Nephron progenitor cell (in vitro differentiated cells): ENCODE measurements at regions not wholly inside any gene's neighbourhood (a gene's known extent, or its start where the extent isn't known, plus 50 kb on each side); places are given as distances from the start of the nearest gene placed in this dataset.
"Not testable (repeated sequence)": the region's sequence is repeated elsewhere in the genome, so short reads cannot be mapped to it uniquely, and the experiment has no call there.

Experiments
- DNase-seq: peaks from one replicate; pipeline ENCODE4 v3.0.0; 2021
- H3K27ac Mint-ChIP-seq: 2 replicates; pipeline ENCODE4 v1.8.0; 2021; ENCODE audit warnings: mild to moderate bottlenecking, moderate library complexity, mixed read lengths
- H3K27me3 Mint-ChIP-seq: 2 replicates; pipeline ENCODE4 v1.8.0; 2021; ENCODE audit warnings: mild to moderate bottlenecking, low read depth, mixed read lengths; ENCODE audit not compliant: poor library complexity
- H3K36me3 Mint-ChIP-seq: 2 replicates; pipeline ENCODE4 v1.8.0; 2021; ENCODE audit warnings: low read depth, mixed read lengths
- H3K4me1 Mint-ChIP-seq: 2 replicates; pipeline ENCODE4 v1.8.0; 2021; ENCODE audit warnings: mixed read lengths
- H3K4me3 Mint-ChIP-seq: 2 replicates; pipeline ENCODE4 v1.8.0; 2021; ENCODE audit warnings: mild to moderate bottlenecking, moderate library complexity, mixed read lengths
- H3K9me3 Mint-ChIP-seq: 2 replicates; pipeline ENCODE4 v1.8.0; 2021; ENCODE audit warnings: mild to moderate bottlenecking, moderate library complexity, mixed read lengths
- TF ChIP-seq, protein P1 (sequence below): fragments of 200-600 bp; sonication (generic); IDR thresholded peaks from 2 replicates; pipeline ENCODE4 v1.5.0; 2021; ENCODE audit warnings: antibody characterized with exemption

DNA sequence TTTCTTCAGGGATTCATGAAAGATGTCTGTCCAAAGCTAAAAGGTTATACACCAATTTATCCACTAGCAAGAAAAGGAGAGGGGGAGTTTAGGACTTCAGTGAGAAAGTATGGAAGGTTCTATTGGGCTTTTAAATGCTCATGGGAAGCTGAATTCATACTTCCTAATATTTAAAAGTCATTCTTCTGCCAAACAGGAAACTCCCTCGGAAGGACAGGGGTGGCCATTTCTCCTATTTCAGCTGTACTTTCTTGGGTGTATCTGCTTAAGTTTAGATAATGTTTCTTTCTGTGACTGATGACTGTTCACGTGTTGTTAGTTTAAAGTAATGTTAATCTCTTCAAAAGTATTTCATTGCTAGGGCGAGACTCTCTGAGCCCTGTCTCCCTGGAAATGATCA is 80.5 kb upstream of the IFNGR1 start:
- Mint-ChIP-seq H3K4me3 (no peak overlapping the region), H3K27me3 (peaks cover 10% of the 10 kb centered on the region), H3K36me3 (no peaks in the 10 kb centered on the region), H3K4me1 (peaks cover 57% of the 10 kb centered on the region), H3K27ac (no peak overlapping the region), H3K9me3 (peaks cover 10% of the 10 kb centered on the region)
- DNase-seq = no peak
- TF ChIP-seq, protein P1, sequence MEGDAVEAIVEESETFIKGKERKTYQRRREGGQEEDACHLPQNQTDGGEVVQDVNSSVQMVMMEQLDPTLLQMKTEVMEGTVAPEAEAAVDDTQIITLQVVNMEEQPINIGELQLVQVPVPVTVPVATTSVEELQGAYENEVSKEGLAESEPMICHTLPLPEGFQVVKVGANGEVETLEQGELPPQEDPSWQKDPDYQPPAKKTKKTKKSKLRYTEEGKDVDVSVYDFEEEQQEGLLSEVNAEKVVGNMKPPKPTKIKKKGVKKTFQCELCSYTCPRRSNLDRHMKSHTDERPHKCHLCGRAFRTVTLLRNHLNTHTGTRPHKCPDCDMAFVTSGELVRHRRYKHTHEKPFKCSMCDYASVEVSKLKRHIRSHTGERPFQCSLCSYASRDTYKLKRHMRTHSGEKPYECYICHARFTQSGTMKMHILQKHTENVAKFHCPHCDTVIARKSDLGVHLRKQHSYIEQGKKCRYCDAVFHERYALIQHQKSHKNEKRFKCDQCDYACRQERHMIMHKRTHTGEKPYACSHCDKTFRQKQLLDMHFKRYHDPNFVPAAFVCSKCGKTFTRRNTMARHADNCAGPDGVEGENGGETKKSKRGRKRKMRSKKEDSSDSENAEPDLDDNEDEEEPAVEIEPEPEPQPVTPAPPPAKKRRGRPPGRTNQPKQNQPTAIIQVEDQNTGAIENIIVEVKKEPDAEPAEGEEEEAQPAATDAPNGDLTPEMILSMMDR = no peak

DNA sequence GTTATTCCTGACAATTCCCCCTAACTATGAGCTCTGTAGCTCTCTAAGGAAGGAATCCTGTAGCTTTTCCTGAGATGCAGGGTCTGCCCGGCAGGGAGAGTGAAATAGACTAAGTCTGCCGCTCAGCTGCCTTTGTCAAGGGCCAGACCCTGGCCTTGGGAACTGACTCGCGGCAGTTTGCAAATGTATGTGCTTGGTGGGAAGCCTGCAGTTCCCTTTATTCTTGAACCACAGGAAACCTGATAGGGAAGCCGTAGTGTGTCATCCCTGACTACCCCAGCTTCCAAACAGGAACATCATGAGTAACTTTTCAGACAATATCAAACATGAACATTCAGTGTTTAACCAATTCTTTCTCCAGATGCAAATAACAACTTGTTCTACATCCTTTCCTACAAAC is 78.7 kb upstream of the IFNGR1 start:
- peak overlapping the region; percentile 14 for H3K4me3 Mint-ChIP-seq
- peaks cover 57% of the 10 kb centered on the region for H3K4me1 Mint-ChIP-seq
- DNase-seq = peak; percentile 36
- H3K36me3 Mint-ChIP-seq = no peaks in the 10 kb centered on the region
- H3K27me3 Mint-ChIP-seq = peaks cover 10% of the 10 kb centered on the region
- TF ChIP-seq, protein P1 = no peak
- peaks cover 7% of the 10 kb centered on the region for H3K9me3 Mint-ChIP-seq
- H3K27ac Mint-ChIP-seq = no peak overlapping the region

DNA sequence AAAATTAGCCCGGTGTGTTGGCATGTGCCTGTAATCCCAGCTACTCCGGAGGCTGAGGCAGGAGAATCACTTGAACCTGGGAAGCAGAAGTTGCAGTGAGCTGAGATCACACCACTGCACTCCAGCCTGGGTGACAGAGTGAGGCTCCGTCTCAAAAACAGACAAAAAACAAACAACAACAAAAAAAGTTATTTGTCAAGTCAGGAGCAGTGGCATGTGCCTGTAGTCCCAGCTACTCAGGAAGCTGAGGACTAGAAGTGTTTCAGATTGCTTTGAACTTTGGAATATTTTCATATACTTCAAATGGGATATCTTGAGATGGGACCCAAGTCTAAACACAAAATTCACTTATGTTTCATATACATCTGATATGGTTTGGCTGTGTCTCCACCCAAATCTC is 73.1 kb upstream of the IFNGR1 start:
- H3K27me3 Mint-ChIP-seq, DNase-seq, H3K36me3 Mint-ChIP-seq, H3K9me3 Mint-ChIP-seq, H3K4me3 Mint-ChIP-seq, H3K27ac Mint-ChIP-seq: not testable (repeated sequence)
- H3K4me1 Mint-ChIP-seq = peaks cover 20% of the 10 kb centered on the region

DNA sequence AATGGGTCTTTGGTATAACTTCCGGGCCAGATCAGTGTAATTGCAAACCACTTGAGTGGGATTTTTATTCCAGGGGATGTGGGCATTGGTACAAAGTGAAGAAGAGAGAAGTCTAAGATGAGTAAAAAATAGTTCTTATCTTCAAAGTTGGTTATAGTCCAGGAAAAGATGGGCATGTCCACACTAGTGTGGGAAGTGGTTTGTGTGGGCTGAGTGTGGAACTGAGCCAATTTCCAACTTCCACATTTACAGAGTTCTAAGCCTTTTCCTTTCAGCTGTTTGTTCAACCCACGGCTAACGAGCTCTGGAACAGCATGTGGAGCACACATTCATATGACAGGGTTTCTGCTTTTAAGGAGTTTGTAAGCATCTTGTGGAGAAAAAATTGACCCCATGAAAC is 72.3 kb upstream of the IFNGR1 start:
- no peak overlapping the region for H3K27ac Mint-ChIP-seq
- TF ChIP-seq, protein P1 = no peak
- peaks cover 7% of the 10 kb centered on the region for H3K9me3 Mint-ChIP-seq
- peaks cover 5% of the 10 kb centered on the region for H3K27me3 Mint-ChIP-seq
- no peak overlapping the region for H3K4me3 Mint-ChIP-seq
- H3K4me1 Mint-ChIP-seq = peaks cover 11% of the 10 kb centered on the region
- DNase-seq = no peak
- no peaks in the 10 kb centered on the region for H3K36me3 Mint-ChIP-seq

DNA sequence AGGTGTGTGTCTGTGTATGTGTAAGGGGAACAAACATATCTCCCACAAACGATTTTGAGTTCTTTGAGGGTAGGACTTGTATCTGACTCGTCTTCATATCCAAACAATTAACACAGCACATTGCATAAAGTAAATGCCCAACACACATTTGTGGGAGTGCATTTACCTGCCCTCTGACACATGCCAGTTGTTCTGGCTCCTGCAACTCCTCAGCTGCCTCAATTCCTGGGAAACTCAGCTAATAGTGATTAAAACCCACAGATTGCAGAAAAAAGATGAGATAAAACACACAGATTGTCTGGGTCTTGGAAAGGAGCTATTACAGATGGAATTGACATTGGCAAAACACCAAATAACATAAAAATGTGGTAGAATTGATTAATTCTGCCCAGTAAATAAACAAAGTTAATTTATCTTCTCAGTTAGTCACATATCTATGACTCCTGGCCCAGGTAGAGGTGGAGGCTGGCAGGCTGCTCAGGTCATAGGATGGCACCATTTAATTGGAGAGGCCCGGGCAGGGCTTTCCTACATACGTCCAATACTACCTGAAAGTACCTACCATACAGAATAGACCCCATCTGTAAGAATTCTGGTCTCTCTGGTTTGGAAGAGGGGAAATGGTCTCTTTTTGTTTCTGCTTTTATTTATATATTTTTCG is 71.5 kb upstream of the IFNGR1 start:
- Mint-ChIP-seq H3K27ac (peak overlapping the region; percentile 8), H3K4me3 (no peak overlapping the region), H3K36me3 (no peaks in the 10 kb centered on the region), H3K27me3 (peaks cover 5% of the 10 kb centered on the region), H3K9me3 (peaks cover 7% of the 10 kb centered on the region), H3K4me1 (peaks cover 4% of the 10 kb centered on the region)
- DNase-seq = no peak
- TF ChIP-seq, protein P1 = no peak

DNA sequence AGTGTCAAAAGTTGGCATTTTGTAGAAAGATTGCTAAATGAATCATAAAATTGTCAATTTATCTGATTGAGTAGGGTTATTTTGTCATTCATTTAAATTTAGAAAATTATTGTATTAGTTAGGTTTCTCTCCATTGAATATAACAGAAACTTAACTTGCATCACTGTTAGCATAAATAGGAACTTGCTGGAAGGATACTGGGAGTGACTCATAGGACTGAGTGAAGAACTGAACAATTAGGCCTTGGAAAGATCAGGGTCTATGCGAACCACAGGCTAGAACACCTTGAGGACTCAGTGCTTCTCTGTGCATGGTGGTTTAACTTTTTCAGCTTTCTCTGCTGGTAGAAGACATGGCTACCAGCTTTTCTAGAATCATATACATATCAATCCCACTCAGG is 67.7 kb upstream of the IFNGR1 start:
- Mint-ChIP-seq H3K9me3 (no peaks in the 10 kb centered on the region), H3K4me1 (no peaks in the 10 kb centered on the region), H3K27ac (no peak overlapping the region), H3K27me3 (peaks cover 13% of the 10 kb centered on the region), H3K4me3 (no peak overlapping the region), H3K36me3 (no peaks in the 10 kb centered on the region)
- DNase-seq = no peak
- TF ChIP-seq, protein P1 = no peak
